HG02840 (cell line): ENCODE measurements at regions not wholly inside any gene's neighbourhood (a gene's known extent, or its start where the extent isn't known, plus 50 kb on each side); places are given as distances from the start of the nearest gene placed in this dataset.
"Not testable (repeated sequence)": the region's sequence is repeated elsewhere in the genome, so short reads cannot be mapped to it uniquely, and the experiment has no call there.

Experiments used
- ATAC-seq: cut with Tn5 transposase; IDR thresholded peaks from one replicate; pipeline ENCODE4 v1.9.1; 2021; ENCODE audit warnings: mild to moderate bottlenecking, moderate library complexity, moderate number of reproducible peaks; ENCODE audit not compliant: unreplicated experiment, low FRiP score

DNA sequence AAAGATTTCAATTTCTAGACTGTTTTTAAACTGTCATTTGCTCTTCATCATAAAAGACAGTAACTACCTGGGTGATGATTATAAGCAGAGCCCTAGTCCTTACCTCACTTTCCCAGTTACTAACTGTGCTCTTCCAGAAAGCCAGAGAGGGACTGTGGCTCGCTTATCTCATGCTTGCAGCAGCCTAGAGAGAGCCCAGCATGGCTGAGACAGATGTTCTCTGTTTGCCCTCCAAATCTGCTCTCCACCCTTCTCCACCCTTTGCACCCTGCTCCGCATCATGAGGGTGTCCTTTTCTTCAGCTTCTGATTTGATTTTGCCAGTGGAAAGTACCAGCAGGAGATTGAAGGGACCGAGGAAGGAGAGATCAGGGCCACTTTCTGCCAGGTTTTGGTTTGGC lies 61.2 kb upstream of the SELENOP start:
- ATAC-seq = no peak

DNA sequence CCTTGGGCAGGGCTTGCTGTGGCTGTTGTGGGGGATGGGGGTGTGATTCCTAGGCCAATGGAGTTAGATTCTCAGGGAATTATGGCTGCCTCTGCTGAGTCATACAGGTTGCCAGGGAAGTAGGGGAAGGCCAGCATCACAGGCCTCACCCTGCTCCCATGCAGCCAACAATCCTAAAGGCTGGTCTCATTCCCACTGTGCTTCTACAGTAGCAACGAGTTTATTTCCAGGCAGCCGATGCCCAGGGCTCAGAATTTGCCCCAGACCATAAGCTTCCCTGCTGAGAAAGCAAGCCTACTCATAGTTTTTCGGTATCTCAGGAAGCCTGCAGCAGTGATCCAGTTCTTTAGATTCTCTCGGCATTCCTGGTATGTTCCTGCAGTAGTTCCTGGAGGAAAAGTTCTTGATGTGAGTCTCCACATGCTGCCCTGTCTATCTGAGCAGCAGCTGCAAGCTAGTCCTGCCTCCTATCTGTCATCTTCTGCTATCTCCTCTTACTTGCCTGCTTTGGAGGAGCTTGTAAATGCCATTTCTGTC lies 59.3 kb upstream of the SELENOP start:
- no peak for ATAC-seq

GRCh38 chr5:42868417-42868816 lies 56.7 kb upstream of the SELENOP start:
- not testable (repeated sequence) for ATAC-seq

DNA sequence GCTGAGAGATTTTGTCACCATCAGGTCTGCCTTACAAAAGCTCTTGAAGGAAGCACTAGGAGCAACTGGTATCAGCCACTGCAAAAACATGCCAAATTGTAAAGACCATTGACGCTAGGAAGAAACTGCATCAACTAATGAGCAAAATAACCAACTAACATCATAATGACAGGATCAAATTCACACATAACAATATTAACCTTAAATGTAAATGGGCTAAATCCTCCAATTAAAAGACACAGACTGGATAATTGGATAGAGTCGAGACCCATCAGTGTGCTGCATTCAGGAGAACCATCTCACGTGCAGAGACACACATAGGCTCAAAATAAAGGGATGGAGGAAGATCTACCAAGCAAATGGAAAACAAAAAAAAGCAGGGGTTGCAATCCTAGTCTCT lies 53.1 kb upstream of the SELENOP start:
- ATAC-seq = not testable (repeated sequence)
